ENCODE measurements at regions not wholly inside any gene's neighbourhood (a gene's known extent, or its start where the extent isn't known, plus 50 kb on each side); places are given as distances from the start of the nearest gene placed in this dataset.

DNA sequence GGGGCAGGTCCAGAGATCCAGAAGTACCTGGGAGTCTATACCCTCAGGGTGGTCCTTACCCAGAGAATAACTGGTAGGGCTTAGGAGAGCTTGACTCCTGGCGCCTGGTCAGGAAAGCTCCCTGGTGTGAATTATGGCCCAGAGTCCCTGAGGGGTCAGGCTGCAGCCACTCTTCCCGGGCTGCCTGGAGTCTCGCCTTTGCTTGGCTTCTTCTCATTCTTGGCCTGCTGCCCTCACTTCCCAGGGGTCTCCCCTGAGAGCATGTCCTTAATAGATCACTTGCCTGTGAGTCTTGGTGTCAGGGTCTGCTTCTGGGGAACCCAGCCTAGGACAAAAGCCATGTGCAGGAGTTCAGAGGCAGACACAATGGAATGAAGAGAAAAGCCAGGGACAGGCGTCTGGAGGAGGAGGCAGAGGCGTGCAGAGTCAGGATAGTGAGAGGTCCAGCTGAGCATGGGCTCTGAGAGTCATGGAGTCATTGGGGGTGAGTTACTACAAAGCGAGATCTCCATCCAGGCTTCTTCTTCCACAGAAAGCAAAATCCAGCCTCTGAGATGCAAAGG, 212.3 kb downstream of the TFAP2C start:
- DNase-seq, result no peak

DNA sequence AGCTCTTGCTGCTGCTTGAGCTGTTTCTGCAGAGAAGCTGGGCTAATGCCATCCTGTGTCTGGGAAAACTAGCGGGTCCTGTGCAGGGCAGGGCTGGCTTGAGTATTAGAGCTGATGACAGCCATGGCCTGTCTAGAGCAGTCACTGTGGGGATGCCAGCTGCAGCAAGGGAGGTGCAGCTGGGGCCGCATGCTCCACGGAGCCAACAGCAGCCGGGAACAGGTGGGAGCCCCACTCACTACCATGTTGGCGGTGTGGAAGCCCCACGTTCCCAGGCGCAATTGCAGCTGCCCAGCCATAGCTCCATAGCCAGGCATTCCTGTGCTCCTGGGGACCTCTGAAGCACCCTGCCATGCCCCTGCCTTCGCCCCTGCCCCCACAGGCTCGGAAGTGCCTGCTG, 212.9 kb downstream of the TFAP2C start:
- DNase-seq, result no peak

DNA sequence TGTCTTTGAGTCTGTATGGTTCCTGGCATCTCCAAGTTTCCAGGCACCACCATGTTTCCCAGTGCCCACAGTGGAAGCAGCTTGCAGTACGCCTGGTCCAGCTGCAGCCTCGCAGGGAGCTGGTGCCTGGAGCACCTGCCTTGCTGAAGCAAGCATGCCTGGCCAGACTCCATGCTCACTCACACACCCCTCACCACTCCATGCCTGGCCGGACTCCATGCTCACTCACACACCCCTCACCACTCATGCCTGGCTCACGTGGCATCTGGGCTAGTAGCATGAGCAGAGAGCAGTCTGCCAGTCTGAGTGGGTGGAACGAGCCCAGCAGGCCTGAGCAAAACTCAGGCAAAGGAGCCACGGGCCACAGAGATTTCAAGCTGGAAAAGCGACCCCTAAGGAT, 214.3 kb downstream of the TFAP2C start:
- no peak for DNase-seq

DNA sequence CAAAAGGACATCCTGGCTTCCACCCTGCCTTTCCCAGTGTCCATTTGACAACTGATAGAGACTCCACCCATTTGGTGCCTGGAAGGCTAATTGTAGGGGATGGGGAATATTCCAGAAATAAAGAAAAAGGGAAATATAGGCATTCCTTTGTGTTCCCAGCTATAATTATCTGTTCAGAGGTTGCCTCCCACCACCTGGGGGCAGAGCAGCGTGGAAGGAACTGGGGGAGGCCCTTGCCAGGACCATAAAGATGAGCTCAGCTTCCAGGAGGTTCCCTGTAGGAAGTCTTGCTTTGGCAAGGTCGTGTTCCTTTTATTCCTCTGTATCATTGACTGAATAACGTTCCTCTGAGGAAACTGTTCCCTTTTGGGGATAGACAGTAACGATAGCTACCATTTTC, 214.7 kb downstream of the TFAP2C start:
- no peak for DNase-seq

DNA sequence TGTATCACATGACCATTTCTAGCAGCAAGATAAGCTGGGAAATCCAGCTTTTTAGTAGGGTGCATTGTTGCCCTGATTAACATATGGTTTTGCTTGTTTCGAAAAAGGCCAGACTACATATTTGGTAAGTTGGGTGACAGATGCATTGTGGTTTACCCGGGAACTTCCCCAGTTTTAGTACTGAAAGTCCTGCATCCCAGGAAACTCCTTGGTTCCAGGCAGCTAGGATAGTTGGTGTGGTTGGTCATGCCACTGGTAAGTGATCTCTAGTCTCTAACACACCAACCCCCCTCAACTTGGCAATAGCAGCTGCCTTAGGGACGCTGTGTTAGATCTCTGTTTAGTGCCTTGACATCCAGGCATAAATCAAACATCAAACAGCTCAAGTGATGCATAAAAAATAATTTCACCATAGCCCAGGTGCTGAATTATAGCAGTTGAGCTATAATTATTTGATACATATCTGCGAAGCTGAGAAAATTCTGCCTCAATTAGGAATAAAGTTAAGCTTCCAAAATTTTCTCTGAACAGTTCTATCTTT, 216.5 kb downstream of the TFAP2C start:
- DNase-seq, result no peak

DNA sequence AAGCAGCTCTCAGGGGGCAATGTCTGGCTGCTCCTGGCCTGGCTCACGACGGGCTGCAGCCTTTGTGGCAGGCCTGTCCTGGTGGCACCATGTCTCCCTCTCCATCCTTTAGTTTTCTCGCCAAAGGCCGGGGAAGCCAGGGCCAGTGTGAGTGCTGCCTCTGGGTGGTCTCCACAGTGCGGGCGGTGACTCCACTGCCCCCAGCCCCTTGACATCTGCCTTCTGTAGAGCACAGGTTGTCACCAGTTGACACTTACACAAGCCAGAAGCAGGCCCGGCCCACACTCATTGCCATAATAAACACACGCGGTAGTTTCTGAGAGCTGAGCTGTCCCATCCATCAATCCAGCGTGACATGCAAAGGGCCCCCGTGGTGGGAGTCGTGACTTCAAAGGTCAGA, 219.5 kb downstream of the TFAP2C start:
- no peak for DNase-seq

DNA sequence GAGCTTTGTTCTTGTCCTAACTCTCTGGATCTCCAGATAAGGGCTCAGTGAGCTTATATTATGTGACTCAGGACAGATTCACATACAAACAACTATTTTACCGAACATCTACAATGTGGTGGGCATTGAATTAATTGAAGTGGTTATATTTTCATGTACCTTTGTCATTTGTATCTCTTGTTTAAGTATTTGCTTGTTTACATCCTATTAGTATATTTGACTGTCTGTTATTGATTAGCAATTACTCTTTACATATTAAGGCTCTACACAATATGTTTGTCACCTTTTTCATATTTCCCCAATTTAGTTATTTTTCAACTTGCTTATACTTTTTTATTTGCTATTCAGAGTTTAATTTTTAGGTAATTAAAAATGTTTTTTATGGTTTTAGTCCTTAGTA, 222.4 kb downstream of the TFAP2C start:
- no peak for DNase-seq

DNA sequence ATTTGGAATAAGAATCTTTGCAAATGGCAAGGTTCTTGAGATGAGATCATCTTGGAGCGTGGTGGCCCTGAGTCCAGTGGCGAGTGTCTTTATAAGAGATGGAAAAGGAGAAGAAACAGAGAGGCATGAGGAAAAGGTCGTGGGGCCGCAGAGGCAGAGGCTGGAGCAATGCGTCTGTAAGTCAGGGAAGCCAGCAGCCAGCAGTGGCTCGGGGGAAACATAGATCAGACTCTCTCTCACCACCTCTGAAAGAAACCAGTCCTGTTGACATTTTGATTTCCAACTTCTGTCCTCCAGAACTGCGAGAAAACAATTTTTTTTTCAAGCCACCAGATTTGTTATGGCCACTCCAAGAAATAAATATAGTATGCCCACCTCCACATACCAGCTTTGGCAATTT, 226.6 kb downstream of the TFAP2C start:
- DNase-seq, result no peak

DNA sequence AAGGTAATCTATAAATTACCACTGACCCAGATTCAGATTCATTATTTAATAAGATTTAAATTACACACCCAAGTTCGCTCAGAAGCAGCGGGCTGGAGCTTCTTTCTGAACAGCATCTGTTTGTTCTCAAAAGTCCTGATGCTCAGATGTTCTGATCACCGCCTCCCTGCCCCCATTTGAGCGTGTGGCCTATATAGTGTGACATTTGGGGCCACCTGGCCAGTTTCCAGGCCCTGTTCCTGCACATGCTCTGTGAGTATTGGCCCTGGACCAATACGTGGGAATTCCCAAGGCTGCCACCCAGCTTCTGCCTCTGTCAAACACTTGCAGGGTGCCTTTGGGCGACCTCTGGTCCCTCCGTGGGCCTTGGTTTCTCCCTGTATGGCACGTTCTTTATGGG, 228.8 kb downstream of the TFAP2C start:
- peak; percentile 19 for DNase-seq

DNA sequence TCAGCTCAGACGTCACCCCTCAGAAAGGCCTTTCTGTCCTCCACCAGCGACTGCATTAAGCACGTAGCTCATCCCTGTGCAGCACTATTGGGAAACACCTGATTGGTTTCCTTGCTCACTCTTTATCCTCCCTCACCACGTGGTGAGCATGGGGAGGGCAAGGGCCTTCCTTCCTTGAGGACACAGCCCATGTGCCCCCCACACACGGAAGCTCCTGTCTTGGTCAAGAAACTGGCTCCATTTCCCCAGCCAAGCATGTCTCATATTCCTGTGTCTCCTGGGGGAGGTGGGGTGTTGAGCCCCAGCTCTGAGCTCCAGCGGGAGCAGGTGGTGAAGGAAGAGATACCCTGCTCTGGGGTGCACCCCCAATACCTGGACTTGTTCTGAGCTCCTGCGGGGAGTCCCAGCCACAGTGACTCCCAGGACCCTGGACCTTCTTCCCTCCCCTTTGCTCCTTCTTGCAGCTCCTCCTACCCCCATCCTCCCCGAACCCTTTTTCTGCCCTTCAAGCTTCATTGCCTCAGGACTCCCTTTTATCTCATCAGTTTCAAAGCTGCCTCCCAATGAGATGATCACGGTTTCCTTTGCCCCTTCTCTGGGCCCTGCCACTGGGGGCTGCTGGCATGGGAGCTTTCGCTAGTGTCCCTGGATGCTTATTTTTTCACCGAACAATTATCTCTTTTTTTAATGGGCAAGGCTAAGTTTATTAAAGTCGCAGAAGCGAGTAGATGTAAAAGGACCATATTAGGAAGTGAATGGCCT, 230.1 kb downstream of the TFAP2C start:
- no peak for DNase-seq

DNA sequence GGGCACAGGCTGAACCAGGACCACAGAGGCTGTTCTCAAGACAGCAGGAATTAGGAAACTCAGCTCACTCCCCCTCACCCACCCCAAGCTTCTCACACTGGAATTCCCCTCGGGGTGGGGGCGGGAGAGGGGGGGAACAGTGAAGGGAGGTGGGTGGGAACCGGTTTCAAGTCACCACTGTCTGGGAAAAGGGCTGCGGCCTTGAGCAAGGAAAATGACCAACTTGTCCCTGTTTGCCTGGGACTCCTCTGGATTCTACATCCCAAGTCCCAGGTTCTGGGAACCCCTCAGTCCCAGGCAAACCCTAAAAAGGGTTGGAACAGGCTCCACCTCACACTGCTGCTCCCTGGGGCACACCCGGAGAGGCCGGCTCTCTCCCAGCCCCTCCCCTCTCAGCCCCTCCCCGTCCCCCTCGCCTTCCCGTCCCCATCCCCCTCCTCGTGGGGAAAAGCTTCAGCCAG, 230.7 kb downstream of the TFAP2C start:
- DNase-seq, result no peak

DNA sequence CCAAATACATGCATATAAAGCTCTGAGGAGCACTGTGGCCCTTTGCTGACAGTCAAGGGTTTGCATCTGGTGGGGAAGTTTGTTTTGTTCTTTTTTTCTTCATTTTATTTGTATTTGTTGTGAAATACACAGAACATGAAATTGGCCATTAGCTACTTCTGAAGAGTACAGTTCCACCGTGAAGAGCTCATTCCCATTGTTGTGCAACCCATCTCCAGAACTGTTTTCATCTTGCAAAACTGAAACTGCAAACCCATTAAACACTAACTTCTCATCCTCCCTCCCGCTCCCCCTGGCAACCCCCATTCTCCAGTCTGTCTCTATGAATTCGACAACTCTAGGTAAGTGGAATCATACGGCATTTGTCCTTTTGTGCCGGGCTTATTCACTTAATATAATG, 231.3 kb downstream of the TFAP2C start:
- no peak for DNase-seq

DNA sequence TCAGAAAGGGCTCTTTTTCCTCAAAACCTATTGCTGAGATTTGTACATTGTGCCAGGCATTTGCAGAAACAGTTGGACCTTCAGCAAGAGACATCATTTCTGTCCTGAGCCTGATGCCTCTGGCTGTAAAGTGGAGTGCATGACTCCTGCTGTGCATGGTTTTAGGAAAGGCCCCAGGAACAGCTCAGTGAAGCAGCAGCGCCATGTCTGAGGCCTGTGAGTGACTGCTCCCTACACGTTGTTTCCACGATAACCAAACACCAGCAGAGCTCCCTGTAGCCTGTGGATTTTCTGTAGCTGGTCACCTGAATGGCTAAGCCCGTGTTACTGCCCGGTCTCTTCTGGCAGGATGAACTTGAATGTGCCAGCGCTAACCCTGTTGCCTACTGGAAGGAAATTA, 232.5 kb downstream of the TFAP2C start:
- no peak for DNase-seq

DNA sequence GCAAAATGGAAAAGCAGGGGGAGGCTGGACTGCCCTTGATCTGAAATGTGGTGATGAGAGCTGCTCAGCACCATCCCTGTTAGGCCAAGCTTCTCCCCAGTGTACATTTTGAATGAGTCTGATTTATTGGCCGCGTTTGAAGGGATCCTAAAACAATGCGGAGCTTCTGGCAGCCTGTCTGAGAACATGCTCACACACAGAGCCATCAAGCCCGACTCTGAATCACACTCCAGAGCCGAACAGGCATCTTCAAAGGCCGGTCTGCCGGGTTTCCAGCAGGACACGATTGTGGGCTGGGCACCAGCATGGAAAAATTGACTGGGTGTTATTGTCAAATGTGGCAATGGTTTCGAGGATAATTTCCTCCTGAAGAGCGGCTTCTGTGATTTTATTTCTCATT, 235.9 kb downstream of the TFAP2C start:
- DNase-seq, result no peak

DNA sequence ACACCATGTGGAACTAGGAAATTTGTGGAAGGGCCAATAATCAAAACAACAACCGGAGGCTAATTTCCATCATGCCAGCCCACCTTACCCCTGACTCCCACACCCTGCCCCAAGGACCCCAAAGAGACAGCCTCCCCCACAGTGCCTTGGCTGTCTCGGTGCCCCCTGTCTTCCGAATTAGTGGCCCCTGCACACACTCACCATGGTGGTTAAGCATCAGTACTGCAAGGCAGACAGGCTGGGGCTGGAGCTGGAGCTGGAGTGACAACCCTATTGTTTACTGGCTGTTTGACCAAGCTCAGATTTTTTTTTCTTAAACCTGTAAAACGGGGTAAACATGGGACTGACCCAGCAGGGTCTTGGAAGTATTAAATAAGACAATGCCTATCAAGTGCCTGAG, 238.0 kb downstream of the TFAP2C start:
- DNase-seq, result no peak

DNA sequence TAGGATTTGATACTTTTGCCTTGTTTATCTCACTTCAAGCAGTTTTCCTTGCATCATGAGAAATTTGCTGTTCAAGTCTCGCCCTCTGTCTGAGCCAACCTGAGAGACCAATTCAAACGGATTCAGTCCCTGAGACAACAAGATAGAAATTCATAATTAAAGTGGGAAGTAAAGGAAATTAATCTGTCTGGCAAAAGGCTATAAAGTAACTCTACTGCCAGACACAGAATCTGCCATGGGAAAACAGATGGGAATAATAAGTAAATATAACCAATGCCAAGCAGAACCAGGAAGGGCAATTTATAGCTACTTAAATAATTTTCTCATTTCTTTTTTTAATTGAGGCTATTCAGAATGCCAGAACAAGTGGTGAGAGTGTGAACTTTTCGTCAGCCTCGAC, 239.6 kb downstream of the TFAP2C start:
- no peak for DNase-seq

DNA sequence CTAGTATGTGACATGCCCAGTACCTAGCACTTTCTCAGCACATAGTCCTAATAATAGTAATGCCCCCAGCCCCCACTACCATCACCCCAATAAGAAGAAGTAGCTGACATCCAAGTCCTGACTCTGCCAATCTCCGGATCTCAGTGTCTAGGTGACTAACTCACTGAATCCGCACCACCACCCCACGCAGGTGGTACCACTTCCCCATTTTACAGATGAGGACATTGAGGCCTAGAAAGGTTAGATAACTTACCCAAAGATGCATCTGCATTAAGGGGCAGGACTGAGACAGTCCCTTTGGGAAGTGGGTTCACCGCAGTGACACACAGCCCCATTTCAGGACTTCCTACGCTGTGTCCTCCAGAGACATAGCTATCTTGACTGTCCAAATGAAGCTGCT, 241.2 kb downstream of the TFAP2C start:
- DNase-seq, result no peak

DNA sequence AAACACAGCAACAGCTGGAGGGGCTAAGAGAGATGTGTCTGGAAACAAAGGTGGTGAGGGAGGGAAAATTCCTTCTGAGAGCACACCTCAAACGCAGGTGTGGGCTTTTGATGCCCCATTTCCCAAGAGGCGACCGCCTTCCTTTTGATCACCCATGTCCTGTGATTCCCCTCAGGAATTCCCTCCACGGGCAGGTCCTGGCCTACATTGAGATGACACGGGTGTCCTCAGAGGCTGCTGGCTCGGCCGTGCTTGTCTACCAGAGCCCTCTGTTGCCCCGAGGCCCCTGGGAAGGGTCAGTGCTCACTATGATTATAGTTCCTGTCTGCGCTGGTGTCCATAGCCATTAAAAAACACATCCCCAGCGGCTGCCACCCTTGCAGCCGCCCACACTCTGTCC, 242.6 kb downstream of the TFAP2C start:
- no peak for DNase-seq

DNA sequence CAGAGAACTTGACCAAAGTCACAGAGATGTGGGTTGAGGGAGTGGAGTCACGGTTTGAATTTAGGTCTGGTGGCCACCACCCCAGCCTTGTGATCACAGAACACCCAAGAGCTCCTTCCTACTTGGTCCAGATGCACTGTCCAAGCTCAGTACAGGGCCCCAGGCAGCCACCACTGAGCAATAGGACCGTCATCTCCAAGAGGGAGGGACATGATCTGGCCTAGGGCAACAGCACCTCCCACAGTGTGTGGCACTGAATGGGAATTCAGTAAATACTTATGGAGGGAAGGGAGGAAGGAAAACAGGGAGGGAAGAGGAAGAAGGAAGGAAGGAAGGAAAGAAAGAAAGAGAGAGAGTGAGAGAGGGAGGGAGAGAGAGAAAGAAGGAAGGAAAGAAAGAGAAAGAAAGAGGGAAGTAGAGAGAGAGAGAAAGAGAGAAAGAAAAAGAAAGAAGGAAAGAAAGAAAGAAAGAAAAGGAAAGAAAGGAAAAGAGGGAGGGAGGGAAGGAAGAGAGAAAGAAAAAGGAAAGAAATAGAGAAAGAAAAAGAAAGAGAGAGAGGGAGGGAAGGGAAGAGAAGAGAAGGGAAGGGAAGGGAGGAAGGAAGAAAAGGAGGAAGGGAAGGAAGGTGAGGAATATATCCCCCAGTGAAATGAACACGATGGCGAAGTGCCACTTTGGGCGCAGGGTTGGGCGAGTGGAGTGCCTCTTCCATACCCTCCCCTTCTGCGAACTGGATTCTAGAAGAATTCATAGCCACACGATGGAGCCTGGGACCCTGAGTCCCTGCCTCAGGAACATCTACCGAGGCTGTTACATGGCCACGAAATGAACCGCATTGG, 243.7 kb downstream of the TFAP2C start:
- no peak for DNase-seq

DNA sequence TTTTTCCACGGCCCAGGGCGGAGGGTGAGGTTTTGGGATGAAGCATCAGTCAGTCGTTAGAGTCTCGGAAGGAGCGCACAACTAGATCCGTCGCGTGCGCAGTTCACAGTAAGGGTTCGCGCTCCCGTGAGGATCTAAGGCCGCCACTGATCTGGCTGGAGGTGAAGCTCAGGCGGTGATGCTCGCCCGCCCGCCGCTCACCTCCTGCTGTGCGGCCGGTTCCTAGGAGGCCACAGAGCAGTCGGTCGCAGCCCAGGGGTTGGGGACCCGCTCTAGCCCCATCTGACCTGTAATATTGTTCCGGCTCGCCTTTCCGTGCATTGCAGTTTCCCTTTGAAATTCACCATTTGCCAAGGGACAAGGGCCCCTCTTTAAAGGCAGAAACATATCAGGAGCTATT, 244.7 kb downstream of the TFAP2C start:
- no peak for DNase-seq

DNA sequence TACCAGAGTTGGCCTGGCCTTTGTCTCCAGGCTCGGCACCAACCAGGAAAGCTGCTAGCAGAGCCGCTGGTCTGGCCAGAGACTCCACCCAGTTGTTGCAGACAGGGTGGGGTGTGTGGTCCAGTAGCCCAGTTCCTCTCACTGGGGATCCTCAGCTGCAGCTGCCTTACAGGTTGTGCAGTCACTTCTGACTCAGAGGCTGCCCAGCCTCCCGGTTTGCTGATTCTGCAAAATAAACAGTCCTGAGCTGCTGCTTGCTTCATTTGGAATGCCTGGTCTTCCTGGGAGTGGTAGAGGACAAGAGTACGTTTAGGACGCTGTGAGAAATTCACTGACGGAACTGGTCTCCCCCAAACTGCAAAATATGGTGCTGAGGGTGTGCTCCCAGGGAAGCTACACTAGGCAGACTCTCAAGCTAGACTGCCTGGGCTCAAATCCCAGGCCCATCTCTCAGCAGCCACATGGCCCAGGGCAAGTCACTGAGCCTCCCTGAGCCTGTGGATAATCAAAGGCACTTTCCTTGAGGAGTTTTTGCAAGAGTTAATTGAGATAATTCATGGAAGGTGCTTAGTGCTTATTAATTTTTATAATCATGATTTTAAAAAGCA, 246.1 kb downstream of the TFAP2C start:
- DNase-seq, result no peak

DNA sequence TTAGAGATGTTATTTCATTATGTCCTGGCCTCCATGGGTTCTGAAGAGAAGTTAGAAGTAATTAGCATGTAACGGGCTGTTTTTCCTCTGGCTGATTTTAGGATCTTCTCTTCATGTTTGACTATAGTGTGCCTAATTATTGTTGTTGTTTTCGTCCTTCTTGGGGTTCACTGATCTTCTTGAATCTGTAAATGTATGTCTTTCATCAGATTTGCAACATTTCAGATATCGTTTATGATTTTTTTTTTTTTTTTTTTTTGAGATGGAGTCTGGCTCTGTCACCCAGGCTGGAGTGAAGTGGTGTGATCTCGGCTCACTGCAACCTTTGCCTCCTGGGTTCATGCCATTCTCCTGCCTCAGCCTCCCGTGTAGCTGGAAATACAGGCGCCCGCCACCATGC, 246.7 kb downstream of the TFAP2C start:
- no peak for DNase-seq

DNA sequence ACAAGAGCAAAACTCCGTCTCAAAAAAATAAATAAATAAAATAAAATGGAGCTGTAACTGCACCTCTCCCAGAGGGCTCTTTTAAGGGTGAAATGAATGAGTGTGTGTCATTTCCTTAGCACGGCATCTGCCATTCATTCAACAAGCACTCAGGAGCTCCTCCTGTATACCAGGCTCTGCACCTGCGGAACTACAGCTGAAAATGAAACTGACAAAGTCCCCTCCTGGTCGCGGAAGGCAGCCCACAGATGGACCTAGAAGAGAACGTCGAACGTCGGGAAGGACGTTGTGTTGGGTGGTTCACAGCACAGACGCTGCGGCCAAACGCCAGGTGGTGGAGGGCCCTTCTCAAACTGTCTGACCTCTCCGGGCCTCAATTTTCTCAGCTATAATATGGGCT, 256.4 kb downstream of the TFAP2C start:
- no peak for DNase-seq
